H1 (cell line): ENCODE measurements at regions not wholly inside any gene's neighbourhood (a gene's known extent, or its start where the extent isn't known, plus 50 kb on each side); places are given as distances from the start of the nearest gene placed in this dataset.

Source experiments
- CBX8 ChIP-seq: fragments of 300-800, 300-1000 bp; sonication (generic); IDR thresholded peaks from 2 replicates; pipeline ENCODE4 v1.7.1; 2016; ENCODE audit warnings: low read depth, low read length, borderline replicate concordance
- CHD1 ChIP-seq: IDR thresholded peaks from 2 replicates; pipeline ENCODE4 v1.6.1; 2012; ENCODE audit warnings: low read depth, low read length, improper control_type of control experiment
- CHD7 ChIP-seq: fragments of 300-600 bp; sonication (generic); IDR thresholded peaks from 2 replicates; pipeline ENCODE4 v1.7.1; 2012; ENCODE audit warnings: low read length, moderate library complexity, mild to moderate bottlenecking, inconsistent platforms; ENCODE audit not compliant: insufficient replicate concordance
- CREB1 ChIP-seq: IDR thresholded peaks from 2 replicates; pipeline ENCODE4 v1.6.1; 2012; ENCODE audit warnings: inconsistent platforms
- CTBP2 ChIP-seq: IDR thresholded peaks from 2 replicates; pipeline ENCODE4 v1.7.0; 2011; ENCODE audit warnings: borderline replicate concordance, mild to moderate bottlenecking, moderate library complexity, mixed read lengths, low read length; ENCODE audit not compliant: insufficient read depth, insufficient read length
- YY1 ChIP-seq: IDR thresholded peaks from 2 replicates; pipeline ENCODE4 v1.6.1; 2011; ENCODE audit warnings: low read depth, mild to moderate bottlenecking, low read length

DNA sequence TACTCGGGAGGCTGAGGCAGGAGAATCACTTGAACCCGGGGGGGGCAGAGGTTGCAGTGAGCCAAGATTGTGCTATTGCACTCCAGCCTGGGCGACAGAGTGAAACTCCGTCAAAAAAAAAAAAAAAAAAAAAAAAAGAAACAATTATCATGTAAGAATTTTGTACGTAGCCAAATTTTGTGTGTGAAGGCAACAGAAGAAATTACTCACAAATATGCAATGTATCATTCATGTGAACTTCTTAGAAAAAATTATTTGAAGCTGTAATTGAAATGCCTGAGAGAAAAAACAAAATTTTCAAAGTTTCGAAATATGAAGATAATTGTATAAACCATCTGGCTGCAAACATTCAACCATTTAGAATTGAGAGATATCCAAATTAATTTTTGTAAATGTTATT, 204.8 kb upstream of the PARD3B start (continued):
- TF ChIP-seq CHD7, result no peak
- no peak for TF ChIP-seq CBX8
- TF ChIP-seq CREB1, result no peak
- TF ChIP-seq YY1, result no peak
- no peak for TF ChIP-seq CTBP2
- TF ChIP-seq CHD1, result no peak
